ENCODE measurements at regions not wholly inside any gene's neighbourhood (a gene's known extent, or its start where the extent isn't known, plus 50 kb on each side); places are given as distances from the start of the nearest gene placed in this dataset.

DNA sequence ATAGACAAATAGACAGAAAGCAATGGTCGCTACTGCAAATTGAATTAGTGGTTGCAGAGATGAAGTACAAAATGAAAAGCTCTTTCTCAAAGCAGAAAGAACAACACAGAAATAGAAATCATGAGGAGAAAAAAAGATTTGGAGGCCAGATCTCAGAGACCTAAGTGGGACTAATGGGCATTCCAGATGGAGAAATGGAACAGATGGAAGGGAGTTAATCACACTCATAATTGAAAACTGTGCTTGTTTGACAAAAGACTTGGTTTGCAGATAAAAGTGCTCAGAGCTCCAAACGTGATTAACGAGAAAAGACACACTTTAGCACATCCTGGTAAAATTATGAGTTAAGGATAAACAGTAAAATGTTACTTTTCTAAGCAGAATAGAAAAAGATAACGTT lies 58.1 kb upstream of the SNRPB2 start:
- TF ChIP-seq, protein P1, sequence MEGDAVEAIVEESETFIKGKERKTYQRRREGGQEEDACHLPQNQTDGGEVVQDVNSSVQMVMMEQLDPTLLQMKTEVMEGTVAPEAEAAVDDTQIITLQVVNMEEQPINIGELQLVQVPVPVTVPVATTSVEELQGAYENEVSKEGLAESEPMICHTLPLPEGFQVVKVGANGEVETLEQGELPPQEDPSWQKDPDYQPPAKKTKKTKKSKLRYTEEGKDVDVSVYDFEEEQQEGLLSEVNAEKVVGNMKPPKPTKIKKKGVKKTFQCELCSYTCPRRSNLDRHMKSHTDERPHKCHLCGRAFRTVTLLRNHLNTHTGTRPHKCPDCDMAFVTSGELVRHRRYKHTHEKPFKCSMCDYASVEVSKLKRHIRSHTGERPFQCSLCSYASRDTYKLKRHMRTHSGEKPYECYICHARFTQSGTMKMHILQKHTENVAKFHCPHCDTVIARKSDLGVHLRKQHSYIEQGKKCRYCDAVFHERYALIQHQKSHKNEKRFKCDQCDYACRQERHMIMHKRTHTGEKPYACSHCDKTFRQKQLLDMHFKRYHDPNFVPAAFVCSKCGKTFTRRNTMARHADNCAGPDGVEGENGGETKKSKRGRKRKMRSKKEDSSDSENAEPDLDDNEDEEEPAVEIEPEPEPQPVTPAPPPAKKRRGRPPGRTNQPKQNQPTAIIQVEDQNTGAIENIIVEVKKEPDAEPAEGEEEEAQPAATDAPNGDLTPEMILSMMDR (conservative IDR thresholded peaks at IDR 0.05; ENCODE audit: low read depth in 2 of 2) = no peak
- TF ChIP-seq REST (IDR thresholded peaks at IDR 0.05; ENCODE audit: unreplicated experiment) (no peak), EZH2phosphoT487 (IDR thresholded peaks at IDR 0.05; ENCODE audit: unreplicated experiment) (no peak), POLR2AphosphoS5 (IDR thresholded peaks at IDR 0.05; ENCODE audit: low read depth) (no peak)

Data from GM23338 (cell line).